ENCODE measurements at regions not wholly inside any gene's neighbourhood (a gene's known extent, or its start where the extent isn't known, plus 50 kb on each side); places are given as distances from the start of the nearest gene placed in this dataset.

DNA sequence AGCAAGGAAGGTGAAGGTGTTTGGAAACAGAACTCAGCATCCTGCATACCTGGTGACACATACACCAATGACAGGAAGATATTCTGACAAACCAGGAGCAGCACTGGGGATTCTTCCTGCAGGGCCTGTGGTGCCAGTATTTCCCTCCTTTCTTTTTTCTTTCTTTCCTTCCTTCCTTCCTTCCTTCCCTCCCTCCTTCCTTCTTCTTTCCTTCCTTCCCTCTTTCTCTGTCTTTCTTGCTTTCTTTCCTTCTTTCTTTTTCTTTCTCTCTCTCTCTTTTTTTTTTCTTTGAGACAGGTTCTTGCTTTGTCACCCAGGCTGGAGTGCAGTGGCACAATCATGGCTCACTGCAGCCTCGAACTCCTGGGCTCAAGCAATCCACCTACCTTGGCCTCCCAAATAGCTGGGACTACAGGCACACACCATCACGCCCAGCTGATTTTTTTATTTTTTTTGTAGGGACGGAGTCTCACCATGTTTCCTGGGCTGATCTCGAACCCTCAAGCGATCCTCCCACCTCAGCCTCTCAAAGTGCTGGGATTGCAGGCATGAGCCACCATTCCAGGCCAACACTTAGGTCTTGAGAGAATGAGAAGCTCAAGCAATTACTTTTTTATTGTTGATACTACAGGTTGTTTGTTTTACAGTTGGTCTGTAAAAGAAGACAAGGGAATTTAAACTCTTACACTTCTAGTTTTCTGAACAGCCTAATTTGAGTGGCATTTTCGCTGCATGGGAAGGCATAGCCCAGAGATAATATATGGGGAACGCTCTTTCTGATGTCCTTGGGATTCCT, 54.7 kb upstream of the GATA6 start:
- no peak for DNase-seq (ENCODE audit: low spot score)

- no peak for DNase-seq (ENCODE audit: low spot score)
Measured at GRCh38 chr18:22115573-22115972, 53.8 kb upstream of the GATA6 start.
